ENCODE measurements at regions not wholly inside any gene's neighbourhood (a gene's known extent, or its start where the extent isn't known, plus 50 kb on each side); places are given as distances from the start of the nearest gene placed in this dataset.

GRCh38 chr10:27345455-27345920 lies 104.9 kb upstream of the ACBD5 start:
- TF ChIP-seq CTCF (IDR thresholded peaks at IDR 0.05) (no peak), POLR2A (IDR thresholded peaks at IDR 0.05) (no peak)

Data from lower leg skin (tissue), 3 donors.